Liver (tissue), 3 donors: ENCODE measurements at regions not wholly inside any gene's neighbourhood (a gene's known extent, or its start where the extent isn't known, plus 50 kb on each side); places are given as distances from the start of the nearest gene placed in this dataset.

ENCODE experiments used
- JUND ChIP-seq, 2 donors: IDR thresholded peaks; 2 replicates each; pipeline ENCODE4 v1.6.1; 2016; ENCODE audit warnings: antibody characterized with exemption in 2 of 2
- TF ChIP-seq, protein P1 (sequence below): fragments of 150-350 bp; IDR thresholded peaks from 2 replicates; pipeline ENCODE4 v1.5.1; 2017; ENCODE audit warnings: improper control_type of control experiment, low read depth, low read length; ENCODE audit not compliant: missing input control
- donor health status: healthy.
- donor health status: healthy.

DNA sequence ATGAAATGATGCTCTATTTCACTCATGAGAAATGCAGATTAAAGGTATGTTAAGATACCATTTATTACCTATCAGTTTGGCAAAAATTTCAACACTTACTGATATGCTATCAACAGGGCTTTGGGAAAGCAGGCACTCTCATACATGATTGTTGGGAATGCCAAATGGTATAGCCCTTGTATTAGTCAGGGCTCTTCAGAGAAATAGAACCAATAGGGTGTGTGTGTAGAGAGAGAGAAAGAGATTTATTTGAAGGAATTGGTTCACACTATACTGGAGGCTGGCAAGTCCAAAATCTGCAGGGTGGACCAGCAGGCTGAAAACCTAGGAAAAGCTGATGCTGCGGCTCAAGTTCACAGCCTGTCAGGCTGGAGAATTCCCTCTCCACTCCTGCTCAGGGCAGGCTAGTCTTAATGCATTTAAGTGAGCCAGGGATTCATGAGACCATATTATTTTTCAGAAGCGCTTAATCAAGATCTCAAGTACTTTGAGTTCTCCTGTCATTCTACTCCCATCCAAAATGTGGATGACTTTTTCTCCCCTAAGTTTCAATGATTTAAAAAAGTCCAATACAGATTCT, 72.4 kb downstream of the NHLRC3 start:
- TF ChIP-seq, protein P1, sequence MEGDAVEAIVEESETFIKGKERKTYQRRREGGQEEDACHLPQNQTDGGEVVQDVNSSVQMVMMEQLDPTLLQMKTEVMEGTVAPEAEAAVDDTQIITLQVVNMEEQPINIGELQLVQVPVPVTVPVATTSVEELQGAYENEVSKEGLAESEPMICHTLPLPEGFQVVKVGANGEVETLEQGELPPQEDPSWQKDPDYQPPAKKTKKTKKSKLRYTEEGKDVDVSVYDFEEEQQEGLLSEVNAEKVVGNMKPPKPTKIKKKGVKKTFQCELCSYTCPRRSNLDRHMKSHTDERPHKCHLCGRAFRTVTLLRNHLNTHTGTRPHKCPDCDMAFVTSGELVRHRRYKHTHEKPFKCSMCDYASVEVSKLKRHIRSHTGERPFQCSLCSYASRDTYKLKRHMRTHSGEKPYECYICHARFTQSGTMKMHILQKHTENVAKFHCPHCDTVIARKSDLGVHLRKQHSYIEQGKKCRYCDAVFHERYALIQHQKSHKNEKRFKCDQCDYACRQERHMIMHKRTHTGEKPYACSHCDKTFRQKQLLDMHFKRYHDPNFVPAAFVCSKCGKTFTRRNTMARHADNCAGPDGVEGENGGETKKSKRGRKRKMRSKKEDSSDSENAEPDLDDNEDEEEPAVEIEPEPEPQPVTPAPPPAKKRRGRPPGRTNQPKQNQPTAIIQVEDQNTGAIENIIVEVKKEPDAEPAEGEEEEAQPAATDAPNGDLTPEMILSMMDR: no peak
- no peak for TF ChIP-seq JUND (IDR thresholded peaks at IDR 0.05)
